ENCODE measurements at regions not wholly inside any gene's neighbourhood (a gene's known extent, or its start where the extent isn't known, plus 50 kb on each side); places are given as distances from the start of the nearest gene placed in this dataset.

GRCh38 chr2:9782197-9782719, 61.0 kb upstream of the TAF1B start:
- peak; percentile 26 for TF ChIP-seq CTCF (conservative IDR thresholded peaks at IDR 0.05)
- TF ChIP-seq ZFX (IDR thresholded peaks at IDR 0.05) = no peak

Measured in C4-2B (cell line).